GM12891 (cell line): ENCODE measurements at regions not wholly inside any gene's neighbourhood (a gene's known extent, or its start where the extent isn't known, plus 50 kb on each side); places are given as distances from the start of the nearest gene placed in this dataset.

Experiments used
- POLR2A ChIP-seq: IDR thresholded peaks from 2 replicates; pipeline ENCODE4 v1.6.1; 2011; ENCODE audit warnings: low read depth, low read length, control low read depth
- POLR2AphosphoS5 ChIP-seq: IDR thresholded peaks from 2 replicates; pipeline ENCODE4 v1.6.1; 2011; ENCODE audit warnings: low read depth, low read length, control low read depth
- SPI1 ChIP-seq: IDR thresholded peaks from 2 replicates; pipeline ENCODE4 v1.6.1; 2011; ENCODE audit warnings: low read depth, low read length, control low read depth
- TAF1 ChIP-seq: IDR thresholded peaks from 2 replicates; pipeline ENCODE4 v1.6.1; 2011; ENCODE audit warnings: low read depth, low read length, control low read depth

DNA sequence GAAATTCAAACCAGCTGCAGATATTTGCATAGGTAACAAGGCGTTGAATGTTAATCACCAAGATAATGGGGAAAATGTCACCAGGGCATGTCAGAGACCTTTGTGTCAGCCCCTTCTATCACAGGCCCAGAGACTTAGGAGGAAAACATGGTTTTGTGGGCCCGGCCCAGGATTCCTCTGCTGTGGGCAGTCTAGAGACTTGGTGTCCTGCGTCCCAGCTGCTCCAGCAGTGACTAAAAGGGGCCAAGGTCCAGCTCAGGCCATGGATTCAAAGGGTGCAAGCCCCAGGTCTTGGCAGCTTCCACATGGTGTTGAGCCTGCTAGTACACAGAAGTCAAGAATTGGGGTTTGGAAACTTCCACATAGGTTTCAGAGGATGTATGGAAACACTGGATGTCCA, 147.5 kb upstream of the ZWINT start:
- TF ChIP-seq SPI1 (no peak), POLR2A (no peak), TAF1 (no peak), POLR2AphosphoS5 (no peak)
